B cell (primary cell): ENCODE measurements at regions not wholly inside any gene's neighbourhood (a gene's known extent, or its start where the extent isn't known, plus 50 kb on each side); places are given as distances from the start of the nearest gene placed in this dataset.

Source experiments
- ATAC-seq: fragments of 200-7000 bp; cut with Tn5 transposase; one replicate; pipeline ENCODE4 v1.10.0; 2021; ENCODE audit warnings: low read depth, mild to moderate bottlenecking, moderate number of reproducible peaks, moderate library complexity
- CTCF ChIA-PET: fragments of 350-600 bp; sonication (Branson Sonifier 250); formaldehyde crosslinking; loops from one replicate; lab custom pipeline; 2021; ENCODE audit warnings: antibody characterized with exemption, inconsistent platforms; lab: Charles Lee
- POLR2A ChIA-PET: fragments of 350-600 bp; sonication (Branson Sonifier 250); formaldehyde crosslinking; loops from one replicate; lab custom pipeline; 2021; ENCODE audit warnings: antibody characterized with exemption; lab: Charles Lee
- DNase-seq: peaks from one replicate; pipeline ENCODE4 v3.0.0; 2013
- H2AFZ ChIP-seq: 2 replicates; pipeline ENCODE4 v1.6.1; 2012; ENCODE audit warnings: mild to moderate bottlenecking, low read depth, low read length; ENCODE audit not compliant: insufficient read depth, poor library complexity, severe bottlenecking
- H3K27ac ChIP-seq, 2 donors: 1 replicate in 1 of 2; 2 replicates in 1 of 2; pipeline ENCODE4 v1.5.1; 2012 to 2013; ENCODE audit warnings: low read length in 2 of 2, mild to moderate bottlenecking in 2 of 2, moderate library complexity in 1 of 2
- H3K27me3 ChIP-seq, 4 experiments: fragments of 200-600 bp in 1 of 4; sonication (generic) in 1 of 4; replicated peaks in 1 of 4; 1 replicate in 2 of 4; 2 replicates in 2 of 4; pipeline versions ENCODE4 v1.6.1 to v1.7.0; 2013 to 2016; ENCODE audit warnings: low read length in 3 of 4, mild to moderate bottlenecking in 2 of 4, mixed read lengths in 1 of 4, moderate library complexity in 1 of 4; ENCODE audit not compliant: insufficient read depth in 4 of 4, control insufficient read depth in 3 of 4; ENCODE audit errors: control extremely low read depth in 1 of 4
- H3K36me3 ChIP-seq, 2 experiments: replicated peaks in 1 of 2; 1 replicate in 1 of 2; 2 replicates in 1 of 2; pipeline versions ENCODE4 v1.6.1 to v1.7.1; 2013; ENCODE audit warnings: low read length in 1 of 2; ENCODE audit not compliant: insufficient read depth in 2 of 2, control insufficient read depth in 1 of 2; ENCODE audit errors: control extremely low read depth in 1 of 2, extremely low read depth in 1 of 2
- H3K4me1 ChIP-seq, 2 donors: fragments of 200-600 bp in 1 of 2; sonication (generic) in 1 of 2; 1 replicate in 1 of 2; 2 replicates in 1 of 2; pipeline versions ENCODE4 v1.5.1 to v1.6.1; 2013 to 2017; ENCODE audit warnings: low read length in 2 of 2; ENCODE audit not compliant: control insufficient read depth in 2 of 2, insufficient read depth in 2 of 2
- H3K4me2 ChIP-seq: replicated peaks from 2 replicates; pipeline ENCODE3; 2012; ENCODE audit warnings: mild to moderate bottlenecking, low read depth, low read length; ENCODE audit not compliant: poor library complexity, severe bottlenecking
- H3K4me3 ChIP-seq, 5 experiments: fragments of 200-600 bp in 1 of 5; sonication (generic) in 1 of 5; 1 replicate in 3 of 5; 2 replicates in 2 of 5; pipeline versions ENCODE4 v1.5.1 to v1.7.0; 2011 to 2016; ENCODE audit warnings: low read length in 4 of 5, mild to moderate bottlenecking in 4 of 5, low read depth in 2 of 5, control low read depth in 1 of 5, moderate library complexity in 1 of 5; ENCODE audit not compliant: insufficient read depth in 1 of 5; ENCODE audit errors: control extremely low read depth in 1 of 5, extremely low read depth in 1 of 5
- H3K79me2 ChIP-seq: fragments of 200-600 bp; sonication (generic); one replicate; pipeline ENCODE4 v1.6.0; 2016; ENCODE audit warnings: low read length; ENCODE audit not compliant: control insufficient read depth, insufficient read depth
- H3K9ac ChIP-seq: fragments of 200-600 bp; sonication (generic); 2 replicates; pipeline ENCODE4 v1.6.1; 2017; ENCODE audit warnings: mild to moderate bottlenecking, low read length, moderate library complexity
- H3K9me3 ChIP-seq, 3 donors: one replicate each; pipeline versions ENCODE4 v1.6.1 to v1.7.1; 2013; ENCODE audit warnings: low read length in 2 of 3; ENCODE audit not compliant: control insufficient read depth in 2 of 3, insufficient read depth in 1 of 3; ENCODE audit errors: control extremely low read depth in 1 of 3
- H4K20me1 ChIP-seq: 2 replicates; pipeline ENCODE4 v1.6.0; 2012; ENCODE audit warnings: mild to moderate bottlenecking, low read length; ENCODE audit not compliant: insufficient read depth, control insufficient read depth, poor library complexity, severe bottlenecking
- H3K27ac Mint-ChIP-seq: one replicate; pipeline ENCODE4 v1.8.0; 2021; ENCODE audit warnings: mixed read lengths
- H3K27me3 Mint-ChIP-seq: one replicate; pipeline ENCODE4 v1.8.0; 2021; ENCODE audit warnings: mixed read lengths
- H3K4me1 Mint-ChIP-seq: one replicate; pipeline ENCODE4 v1.8.0; 2021; ENCODE audit warnings: mixed read lengths
- H3K4me3 Mint-ChIP-seq: one replicate; pipeline ENCODE4 v1.8.0; 2021; ENCODE audit warnings: mixed read lengths
- H3K9me3 Mint-ChIP-seq: one replicate; pipeline ENCODE4 v1.8.0; 2022; ENCODE audit warnings: mixed read lengths; ENCODE audit not compliant: insufficient read depth
- EZH2 ChIP-seq: IDR thresholded peaks from 2 replicates; pipeline ENCODE4 v1.6.1; 2012; ENCODE audit warnings: borderline replicate concordance, low read depth, mild to moderate bottlenecking, moderate library complexity, low read length; ENCODE audit not compliant: insufficient read depth, poor library complexity, severe bottlenecking
- WGBS: methylation state at CpG from one replicate; pipeline ENCODE4 v1.1.5; 2013; ENCODE audit warnings: missing lambda C conversion rate; ENCODE audit not compliant: insufficient coverage; 5-methylcytosine and 5-hydroxymethylcytosine counted together
- intact Hi-C: fragments of 100-400 bp; cut with micrococcal nuclease; formaldehyde crosslinking; loops from one replicate; pipeline ENCODE4 v1.10.0; 2022
- TF ChIP-seq, protein P1 (sequence below): fragments of 200-600 bp; IDR thresholded peaks from one replicate; pipeline ENCODE4 v1.8.0; 2022; ENCODE audit warnings: antibody characterized with exemption, mild to moderate bottlenecking

DNA sequence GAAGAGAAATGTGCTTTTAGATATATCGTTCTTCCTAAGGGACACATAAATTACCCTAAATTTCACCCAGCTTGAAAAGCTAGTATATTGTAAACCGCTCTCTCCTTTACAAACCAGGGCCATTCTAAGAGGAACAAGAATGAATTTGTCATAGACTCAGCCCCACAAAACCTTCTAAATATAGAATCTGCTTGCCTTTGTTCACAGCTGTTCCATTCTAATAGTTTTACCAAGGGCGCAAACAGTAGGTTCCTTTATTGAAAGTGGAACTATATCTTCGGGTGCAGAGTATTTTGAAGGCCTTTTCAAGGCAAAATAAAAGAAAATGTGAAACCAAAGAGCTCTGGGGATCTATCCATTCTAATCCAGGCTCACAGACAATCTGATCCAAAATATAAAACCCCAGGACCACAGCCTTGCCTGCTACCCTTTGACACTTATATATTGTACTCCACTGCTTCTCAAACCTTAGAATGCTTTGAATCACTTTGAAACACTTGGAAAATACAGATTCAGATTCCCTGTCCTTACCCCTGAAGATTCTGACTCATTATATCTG is 316.8 kb downstream of the PAX3 start:
- Histone ChIP-seq H3K79me2 (no peaks in the 10 kb centered on the region), H3K9me3 (no peaks in the 10 kb centered on the region), H3K9ac (no peak overlapping the region), H2AFZ (no peak overlapping the region), H4K20me1 (no peaks in the 10 kb centered on the region), H3K36me3 (no peaks in the 10 kb centered on the region), H3K4me3 (no peak overlapping the region), H3K4me1 (no peaks in the 10 kb centered on the region), H3K4me2 (no peak overlapping the region), H3K27ac (no peak overlapping the region), H3K27me3 (no peaks in the 10 kb centered on the region)
- CTCF ChIA-PET: no interaction called here
- H3K4me3 Mint-ChIP-seq: no peak overlapping the region
- ATAC-seq (no peak), DNase-seq (no peak)
- no peaks in the 10 kb centered on the region for H3K4me1 Mint-ChIP-seq
- POLR2A ChIA-PET: no interaction called here
- H3K27ac Mint-ChIP-seq: no peak overlapping the region
- no CpG with 5 or more reads among the region's 4 CpGs for WGBS
- intact Hi-C loops: no loop called here
- no peaks in the 10 kb centered on the region for H3K9me3 Mint-ChIP-seq
- no peak for TF ChIP-seq EZH2
- TF ChIP-seq, protein P1, sequence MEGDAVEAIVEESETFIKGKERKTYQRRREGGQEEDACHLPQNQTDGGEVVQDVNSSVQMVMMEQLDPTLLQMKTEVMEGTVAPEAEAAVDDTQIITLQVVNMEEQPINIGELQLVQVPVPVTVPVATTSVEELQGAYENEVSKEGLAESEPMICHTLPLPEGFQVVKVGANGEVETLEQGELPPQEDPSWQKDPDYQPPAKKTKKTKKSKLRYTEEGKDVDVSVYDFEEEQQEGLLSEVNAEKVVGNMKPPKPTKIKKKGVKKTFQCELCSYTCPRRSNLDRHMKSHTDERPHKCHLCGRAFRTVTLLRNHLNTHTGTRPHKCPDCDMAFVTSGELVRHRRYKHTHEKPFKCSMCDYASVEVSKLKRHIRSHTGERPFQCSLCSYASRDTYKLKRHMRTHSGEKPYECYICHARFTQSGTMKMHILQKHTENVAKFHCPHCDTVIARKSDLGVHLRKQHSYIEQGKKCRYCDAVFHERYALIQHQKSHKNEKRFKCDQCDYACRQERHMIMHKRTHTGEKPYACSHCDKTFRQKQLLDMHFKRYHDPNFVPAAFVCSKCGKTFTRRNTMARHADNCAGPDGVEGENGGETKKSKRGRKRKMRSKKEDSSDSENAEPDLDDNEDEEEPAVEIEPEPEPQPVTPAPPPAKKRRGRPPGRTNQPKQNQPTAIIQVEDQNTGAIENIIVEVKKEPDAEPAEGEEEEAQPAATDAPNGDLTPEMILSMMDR: no peak
- H3K27me3 Mint-ChIP-seq: peaks cover 2% of the 10 kb centered on the region

DNA sequence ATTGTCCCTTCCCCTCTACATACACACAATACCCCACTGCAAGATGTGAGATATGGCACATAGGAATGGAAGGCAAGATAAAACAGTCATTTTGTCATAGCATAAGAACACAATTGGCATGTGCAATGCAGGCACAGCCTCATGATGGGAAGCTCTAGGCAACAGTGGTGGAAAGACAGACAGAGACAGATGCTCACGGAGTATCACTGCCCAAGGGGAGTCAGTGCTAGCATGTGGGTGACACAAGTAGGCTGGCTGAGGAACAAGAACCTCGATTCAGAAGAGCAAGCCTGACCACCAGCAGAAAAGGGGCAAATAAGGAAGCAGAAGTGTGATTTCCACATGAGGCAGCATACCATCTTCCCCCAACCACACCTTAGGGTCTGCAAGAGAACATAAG is 323.6 kb downstream of the PAX3 start:
- DNase-seq: no peak
- Histone ChIP-seq H3K36me3 (no peaks in the 10 kb centered on the region), H2AFZ (no peak overlapping the region), H4K20me1 (no peaks in the 10 kb centered on the region), H3K9me3 (no peaks in the 10 kb centered on the region), H3K4me1 (no peaks in the 10 kb centered on the region), H3K27me3 (no peaks in the 10 kb centered on the region), H3K4me2 (no peak overlapping the region), H3K27ac (no peak overlapping the region), H3K4me3 (no peak overlapping the region), H3K9ac (no peak overlapping the region), H3K79me2 (no peaks in the 10 kb centered on the region)
- intact Hi-C loops: no loop called here
- ChIA-PET POLR2A (no interaction called here), CTCF (no interaction called here)
- 89% methylated on average over 1 of the region's 2 CpGs for WGBS
- H3K27ac Mint-ChIP-seq: no peak overlapping the region
- peaks cover 16% of the 10 kb centered on the region for H3K27me3 Mint-ChIP-seq
- H3K4me1 Mint-ChIP-seq: no peaks in the 10 kb centered on the region
- ATAC-seq: no peak
- TF ChIP-seq, protein P1: no peak
- TF ChIP-seq EZH2: no peak
- no peak overlapping the region for H3K4me3 Mint-ChIP-seq
- no peaks in the 10 kb centered on the region for H3K9me3 Mint-ChIP-seq
